ENCODE measurements at regions not wholly inside any gene's neighbourhood (a gene's known extent, or its start where the extent isn't known, plus 50 kb on each side); places are given as distances from the start of the nearest gene placed in this dataset.

DNA sequence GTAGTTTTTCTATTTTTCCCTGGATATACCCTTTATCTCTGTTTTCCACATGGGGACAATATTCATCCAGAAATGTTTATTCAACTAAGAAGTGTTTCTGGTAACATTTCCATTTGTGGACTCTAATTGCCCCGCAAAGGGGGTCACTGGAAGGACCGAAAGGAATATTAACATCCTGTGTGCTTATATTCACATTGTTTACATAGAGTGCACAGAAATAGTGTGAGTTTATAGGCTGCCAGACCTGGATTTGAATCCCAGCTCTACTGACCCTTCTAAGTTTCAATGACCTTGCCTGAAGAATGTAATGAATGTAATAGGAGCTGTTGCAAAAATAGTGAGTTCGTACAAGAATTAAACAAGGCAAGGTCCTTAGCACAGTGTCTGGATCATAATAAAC is 152.9 kb upstream of the NCKAP5 start:
- Histone ChIP-seq H3K4me1 (ENCODE audit: insufficient read depth, low read length, poor library complexity, severe bottlenecking) (no peaks in the 10 kb centered on the region), H3K27ac (ENCODE audit: low read depth, low read length, poor library complexity, severe bottlenecking) (no peak overlapping the region), H3K27me3 (replicated peaks; ENCODE audit: insufficient read depth, low read depth, low read length, poor library complexity) (no peaks in the 10 kb centered on the region), H3K9me3 (ENCODE audit: low read depth, low read length, poor library complexity, severe bottlenecking) (no peaks in the 10 kb centered on the region), H3K36me3 (ENCODE audit: insufficient read depth, low read length, poor library complexity, severe bottlenecking) (no peaks in the 10 kb centered on the region), H3K4me3 (ENCODE audit: low read depth, low read length, poor library complexity, severe bottlenecking) (no peak overlapping the region)
- POLR2A ChIA-PET (ENCODE audit: low non-redundant PET): no interaction called here
- BruUV-seq (replicated peaks): no TSS peak
- TF ChIP-seq, protein P1, sequence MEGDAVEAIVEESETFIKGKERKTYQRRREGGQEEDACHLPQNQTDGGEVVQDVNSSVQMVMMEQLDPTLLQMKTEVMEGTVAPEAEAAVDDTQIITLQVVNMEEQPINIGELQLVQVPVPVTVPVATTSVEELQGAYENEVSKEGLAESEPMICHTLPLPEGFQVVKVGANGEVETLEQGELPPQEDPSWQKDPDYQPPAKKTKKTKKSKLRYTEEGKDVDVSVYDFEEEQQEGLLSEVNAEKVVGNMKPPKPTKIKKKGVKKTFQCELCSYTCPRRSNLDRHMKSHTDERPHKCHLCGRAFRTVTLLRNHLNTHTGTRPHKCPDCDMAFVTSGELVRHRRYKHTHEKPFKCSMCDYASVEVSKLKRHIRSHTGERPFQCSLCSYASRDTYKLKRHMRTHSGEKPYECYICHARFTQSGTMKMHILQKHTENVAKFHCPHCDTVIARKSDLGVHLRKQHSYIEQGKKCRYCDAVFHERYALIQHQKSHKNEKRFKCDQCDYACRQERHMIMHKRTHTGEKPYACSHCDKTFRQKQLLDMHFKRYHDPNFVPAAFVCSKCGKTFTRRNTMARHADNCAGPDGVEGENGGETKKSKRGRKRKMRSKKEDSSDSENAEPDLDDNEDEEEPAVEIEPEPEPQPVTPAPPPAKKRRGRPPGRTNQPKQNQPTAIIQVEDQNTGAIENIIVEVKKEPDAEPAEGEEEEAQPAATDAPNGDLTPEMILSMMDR (conservative IDR thresholded peaks at IDR 0.05; ENCODE audit: low read depth, low read length): no peak
- TF ChIP-seq EZH2 (IDR thresholded peaks at IDR 0.05; ENCODE audit: borderline replicate concordance, low read depth, low read length, poor library complexity, severe bottlenecking): no peak
- intact Hi-C loops (cut with micrococcal nuclease; ENCODE audit: unreplicated experiment): no loop called here
- no peak for DNase-seq (ENCODE audit: low spot score)
- CTCF ChIA-PET: no interaction called here

DNA sequence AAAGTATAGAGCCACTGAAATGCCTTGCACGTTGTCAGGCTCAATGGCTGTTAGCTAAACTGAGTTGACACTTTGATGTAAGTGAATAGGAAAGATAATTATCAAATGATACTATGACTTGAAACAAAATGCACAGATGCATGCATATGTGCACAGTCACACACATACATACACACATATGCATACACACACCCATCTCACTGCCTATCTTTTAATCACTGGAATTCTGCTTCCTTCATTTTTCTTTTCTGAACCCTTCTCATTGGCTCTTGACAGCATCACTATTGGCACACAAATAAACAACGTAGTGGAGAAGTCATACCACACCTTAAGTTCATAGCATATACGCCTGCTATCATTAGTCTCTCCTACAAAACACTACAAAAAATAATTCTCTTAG is 154.9 kb upstream of the NCKAP5 start:
- Histone ChIP-seq H3K9me3 (ENCODE audit: low read depth, low read length, poor library complexity, severe bottlenecking) (no peaks in the 10 kb centered on the region), H3K36me3 (ENCODE audit: insufficient read depth, low read length, poor library complexity, severe bottlenecking) (no peaks in the 10 kb centered on the region), H3K4me1 (ENCODE audit: insufficient read depth, low read length, poor library complexity, severe bottlenecking) (no peaks in the 10 kb centered on the region), H3K4me3 (ENCODE audit: low read depth, low read length, poor library complexity, severe bottlenecking) (no peak overlapping the region), H3K27me3 (replicated peaks; ENCODE audit: insufficient read depth, low read depth, low read length, poor library complexity) (no peaks in the 10 kb centered on the region), H3K27ac (ENCODE audit: low read depth, low read length, poor library complexity, severe bottlenecking) (no peak overlapping the region)
- POLR2A ChIA-PET (ENCODE audit: low non-redundant PET): no interaction called here
- no TSS peak for BruUV-seq (replicated peaks)
- DNase-seq (ENCODE audit: low spot score): no peak
- CTCF ChIA-PET: no interaction called here
- TF ChIP-seq EZH2 (IDR thresholded peaks at IDR 0.05; ENCODE audit: borderline replicate concordance, low read depth, low read length, poor library complexity, severe bottlenecking): no peak
- TF ChIP-seq, protein P1 (conservative IDR thresholded peaks at IDR 0.05; ENCODE audit: low read depth, low read length): no peak
- intact Hi-C loops (cut with micrococcal nuclease; ENCODE audit: unreplicated experiment): no loop called here

DNA sequence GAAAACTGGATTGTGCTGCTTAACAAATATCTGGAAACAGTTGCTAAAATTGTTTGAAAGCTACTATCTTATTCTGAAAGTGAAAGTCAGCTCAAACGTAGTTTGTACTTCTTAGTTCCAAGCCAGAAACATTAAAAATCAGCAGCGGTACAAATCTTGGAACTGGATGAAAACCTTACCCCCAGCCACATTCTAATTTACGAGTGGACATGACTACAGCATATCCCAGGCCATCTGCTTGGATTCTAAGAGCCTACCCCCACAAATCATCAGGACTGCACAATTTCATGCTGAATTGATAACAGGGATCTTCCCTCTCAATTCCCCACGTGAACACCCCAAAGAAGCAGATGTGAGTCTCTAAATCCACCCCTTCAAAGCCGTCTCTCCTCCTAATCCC is 158.7 kb upstream of the NCKAP5 start:
- no peak for TF ChIP-seq EZH2 (IDR thresholded peaks at IDR 0.05; ENCODE audit: borderline replicate concordance, low read depth, low read length, poor library complexity, severe bottlenecking)
- TF ChIP-seq, protein P1 (conservative IDR thresholded peaks at IDR 0.05; ENCODE audit: low read depth, low read length): no peak
- BruUV-seq (replicated peaks): no TSS peak
- no peak overlapping the region for H3K4me3 ChIP-seq (ENCODE audit: low read depth, low read length, poor library complexity, severe bottlenecking)
- ChIA-PET POLR2A (ENCODE audit: low non-redundant PET) (no interaction called here), CTCF (no interaction called here)
- no peaks in the 10 kb centered on the region for H3K4me1 ChIP-seq (ENCODE audit: insufficient read depth, low read length, poor library complexity, severe bottlenecking)
- H3K9me3 ChIP-seq (ENCODE audit: low read depth, low read length, poor library complexity, severe bottlenecking): no peaks in the 10 kb centered on the region
- no peaks in the 10 kb centered on the region for H3K27me3 ChIP-seq (replicated peaks; ENCODE audit: insufficient read depth, low read depth, low read length, poor library complexity)
- intact Hi-C loops (cut with micrococcal nuclease; ENCODE audit: unreplicated experiment): no loop called here
- H3K27ac ChIP-seq (ENCODE audit: low read depth, low read length, poor library complexity, severe bottlenecking): no peak overlapping the region
- no peak for DNase-seq (ENCODE audit: low spot score)
- H3K36me3 ChIP-seq (ENCODE audit: insufficient read depth, low read length, poor library complexity, severe bottlenecking): no peaks in the 10 kb centered on the region

All from A673 (cell line).